GM10266 (cell line): ENCODE measurements at regions not wholly inside any gene's neighbourhood (a gene's known extent, or its start where the extent isn't known, plus 50 kb on each side); places are given as distances from the start of the nearest gene placed in this dataset.

Experiments used
- DNase-seq: peaks from one replicate; pipeline ENCODE4 v3.0.0; 2012; ENCODE audit errors: extremely low spot score
- TF ChIP-seq, protein P1 (sequence below): IDR thresholded peaks from 2 replicates; pipeline ENCODE4 v1.5.1; 2012; ENCODE audit warnings: mild to moderate bottlenecking, low read depth; ENCODE audit not compliant: control insufficient read depth, insufficient read depth; ENCODE audit errors: missing control alignments

DNA sequence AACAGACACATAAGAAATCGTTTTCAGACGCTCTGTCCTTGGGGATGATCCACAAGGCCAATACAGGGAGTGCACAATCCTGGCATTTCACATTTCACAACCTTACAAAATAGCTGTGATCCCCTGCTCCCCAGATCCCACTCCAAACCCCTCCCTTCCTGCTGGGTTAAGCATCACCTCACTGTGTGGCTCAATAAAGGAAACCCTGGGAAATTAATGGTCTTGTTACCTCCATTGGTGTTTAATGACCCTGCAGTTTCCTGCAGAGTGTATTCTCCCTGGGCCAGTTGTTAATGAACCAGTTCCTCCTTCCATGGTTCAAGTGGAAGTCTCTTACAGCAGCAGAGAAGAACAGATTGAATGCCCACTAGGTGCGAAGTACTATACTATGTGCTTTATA is 334.7 kb downstream of the OMA1 start:
- TF ChIP-seq, protein P1, sequence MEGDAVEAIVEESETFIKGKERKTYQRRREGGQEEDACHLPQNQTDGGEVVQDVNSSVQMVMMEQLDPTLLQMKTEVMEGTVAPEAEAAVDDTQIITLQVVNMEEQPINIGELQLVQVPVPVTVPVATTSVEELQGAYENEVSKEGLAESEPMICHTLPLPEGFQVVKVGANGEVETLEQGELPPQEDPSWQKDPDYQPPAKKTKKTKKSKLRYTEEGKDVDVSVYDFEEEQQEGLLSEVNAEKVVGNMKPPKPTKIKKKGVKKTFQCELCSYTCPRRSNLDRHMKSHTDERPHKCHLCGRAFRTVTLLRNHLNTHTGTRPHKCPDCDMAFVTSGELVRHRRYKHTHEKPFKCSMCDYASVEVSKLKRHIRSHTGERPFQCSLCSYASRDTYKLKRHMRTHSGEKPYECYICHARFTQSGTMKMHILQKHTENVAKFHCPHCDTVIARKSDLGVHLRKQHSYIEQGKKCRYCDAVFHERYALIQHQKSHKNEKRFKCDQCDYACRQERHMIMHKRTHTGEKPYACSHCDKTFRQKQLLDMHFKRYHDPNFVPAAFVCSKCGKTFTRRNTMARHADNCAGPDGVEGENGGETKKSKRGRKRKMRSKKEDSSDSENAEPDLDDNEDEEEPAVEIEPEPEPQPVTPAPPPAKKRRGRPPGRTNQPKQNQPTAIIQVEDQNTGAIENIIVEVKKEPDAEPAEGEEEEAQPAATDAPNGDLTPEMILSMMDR = no peak
- DNase-seq = no peak

DNA sequence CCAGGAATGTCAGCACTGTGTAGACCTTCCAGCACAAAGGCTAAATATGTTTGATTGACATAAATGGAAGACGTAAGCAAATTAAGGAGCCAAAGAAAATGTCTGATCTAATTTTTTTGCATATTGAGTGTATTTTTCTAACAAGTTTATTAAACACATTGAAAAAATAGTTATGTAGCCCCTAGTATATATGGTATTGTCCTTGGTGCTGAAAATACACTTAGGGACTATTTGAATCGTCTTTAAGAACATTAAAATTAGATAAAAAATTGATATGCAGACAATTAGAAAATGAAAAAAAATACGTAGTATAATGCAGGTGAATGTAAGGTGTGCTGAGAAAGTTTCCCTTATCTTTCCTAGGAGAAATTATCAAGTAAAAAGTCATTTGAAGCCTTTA is 337.0 kb downstream of the OMA1 start:
- TF ChIP-seq, protein P1 = no peak
- no peak for DNase-seq

DNA sequence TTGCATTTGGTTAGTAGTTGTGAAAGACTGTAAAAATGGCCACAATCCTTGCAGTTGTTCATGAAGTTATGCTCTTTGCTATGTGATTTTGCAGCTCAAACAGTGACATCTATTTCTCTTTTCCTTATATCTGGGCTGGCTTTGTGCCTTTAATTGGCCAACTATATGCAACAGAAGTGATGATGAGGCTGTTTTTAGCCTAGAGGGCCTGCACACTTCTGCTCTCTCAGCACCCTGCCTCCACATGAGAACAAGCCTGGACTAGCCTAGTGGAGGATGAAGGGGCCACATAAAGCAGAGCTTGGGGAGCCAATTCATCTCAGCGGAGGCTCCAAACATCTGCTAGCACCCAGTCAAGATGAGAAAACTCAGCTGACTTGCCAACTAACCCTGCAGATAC is 339.8 kb downstream of the OMA1 start:
- TF ChIP-seq, protein P1 = no peak
- no peak for DNase-seq

DNA sequence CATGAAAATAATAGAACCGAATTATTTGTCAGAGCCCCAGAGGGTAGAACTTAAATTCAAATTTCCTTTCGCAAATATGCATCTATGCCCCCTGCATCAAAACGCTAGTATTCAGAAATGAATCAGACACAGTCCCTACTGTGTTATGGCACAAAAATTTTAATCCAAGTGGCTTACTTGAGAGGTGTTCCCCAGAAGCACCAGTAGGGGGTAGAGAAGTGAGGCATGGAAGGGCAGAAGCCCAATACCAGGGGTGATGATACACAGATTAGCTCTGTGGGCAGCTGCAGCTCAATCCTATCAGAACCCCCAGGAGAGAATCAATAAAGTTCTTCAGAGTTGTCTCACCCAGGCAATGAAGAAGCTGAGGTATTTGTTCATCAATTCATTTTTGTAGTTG is 342.2 kb downstream of the OMA1 start:
- DNase-seq = no peak
- TF ChIP-seq, protein P1 = no peak

DNA sequence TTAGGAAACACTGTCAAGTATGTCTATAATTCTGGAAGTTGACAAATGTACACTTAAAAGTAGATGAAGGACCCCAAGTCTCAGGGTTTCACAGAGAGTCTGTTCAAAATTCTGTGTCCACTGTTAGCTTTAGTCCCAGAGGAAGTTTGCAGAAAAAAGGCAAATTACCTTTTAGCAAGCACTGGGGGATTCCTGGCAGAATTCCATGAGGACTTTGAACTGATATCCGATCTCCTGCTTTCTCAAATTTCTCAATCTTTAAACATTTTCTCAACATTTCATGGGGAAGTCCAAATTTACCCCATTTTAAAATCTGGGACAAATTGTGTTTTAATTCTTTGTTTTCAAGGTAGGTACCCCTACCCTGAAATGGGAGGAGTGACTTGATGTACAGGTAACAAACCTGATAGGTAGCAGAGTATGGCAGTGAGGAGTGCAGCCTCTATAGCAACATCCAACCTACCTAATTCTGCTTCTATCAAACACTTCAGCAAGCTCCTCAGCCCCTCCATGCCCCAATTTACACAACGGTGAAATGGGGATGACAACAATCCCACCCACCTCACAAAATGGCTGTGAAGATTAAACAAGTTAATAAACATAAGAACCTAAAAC is 344.9 kb downstream of the OMA1 start:
- DNase-seq = no peak
- TF ChIP-seq, protein P1 = no peak

DNA sequence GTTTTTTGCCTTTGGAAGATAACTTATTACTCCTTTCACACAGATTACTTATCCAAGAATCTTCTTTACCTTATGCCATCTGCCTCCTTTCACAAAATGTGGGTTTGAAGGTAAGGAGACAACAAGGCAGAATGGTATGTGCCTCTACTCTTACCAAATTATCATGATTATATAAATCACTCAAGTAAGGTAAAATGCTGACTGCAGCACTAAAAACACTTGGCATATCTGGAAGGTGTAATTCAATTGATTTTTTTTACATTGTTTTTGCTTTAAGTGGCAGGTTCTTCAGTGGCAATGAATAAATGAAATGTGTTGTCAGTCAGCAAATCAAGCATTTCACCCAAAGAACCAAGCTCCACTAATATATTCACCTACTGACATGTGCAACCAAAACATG is 346.1 kb downstream of the OMA1 start:
- TF ChIP-seq, protein P1 = no peak
- no peak for DNase-seq

DNA sequence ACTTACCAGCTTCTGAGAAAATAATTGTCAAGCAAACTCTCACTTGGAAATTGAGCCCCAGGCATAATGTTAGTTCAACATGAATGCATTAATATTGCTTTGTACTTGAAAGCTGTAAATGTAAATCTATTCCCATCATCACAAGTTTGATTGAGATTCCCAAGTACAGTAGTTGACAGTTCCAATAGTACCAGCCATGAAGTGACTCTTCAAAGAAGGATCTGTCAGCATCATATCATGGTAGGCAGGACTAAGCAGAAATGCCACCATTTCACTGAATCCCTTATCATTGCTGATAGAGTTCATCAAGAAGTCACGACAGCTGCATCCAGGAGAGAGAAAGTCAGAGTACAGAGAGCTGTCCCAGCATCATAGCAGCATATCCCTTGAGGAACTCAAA is 348.7 kb downstream of the OMA1 start:
- TF ChIP-seq, protein P1 = no peak

More for the DNA sequence above, 348.7 kb downstream of the OMA1 start:
- DNase-seq = no peak
